Aorta (tissue), 5 donors: ENCODE measurements at regions not wholly inside any gene's neighbourhood (a gene's known extent, or its start where the extent isn't known, plus 50 kb on each side); places are given as distances from the start of the nearest gene placed in this dataset.

Source experiments
- ATAC-seq: fragments of 200-7000 bp; cut with Tn5 transposase; one replicate; pipeline ENCODE4 v1.9.1; 2022; ENCODE audit warnings: moderate library complexity; ENCODE audit not compliant: low FRiP score
- DNase-seq, 2 donors: peaks; one replicate each; pipeline ENCODE4 v3.0.0-alpha.2; 2020
- H3K27ac ChIP-seq, 2 donors: one replicate each; pipeline ENCODE4 v1.5.1; 2013; ENCODE audit warnings: low read length in 2 of 2, mild to moderate bottlenecking in 2 of 2, moderate library complexity in 2 of 2, control low read depth in 1 of 2, inconsistent platforms in 1 of 2, low read depth in 1 of 2
- H3K27me3 ChIP-seq, 2 donors: one replicate each; pipeline ENCODE4 v1.6.1; 2013; ENCODE audit warnings: control low read depth in 1 of 2, low read length in 1 of 2, mild to moderate bottlenecking in 1 of 2, moderate library complexity in 1 of 2; ENCODE audit not compliant: insufficient read depth in 2 of 2, control insufficient read depth in 1 of 2
- H3K36me3 ChIP-seq, 2 donors: one replicate each; pipeline ENCODE4 v1.6.1; 2013; ENCODE audit warnings: control low read depth in 1 of 2, low read length in 1 of 2, mild to moderate bottlenecking in 1 of 2; ENCODE audit not compliant: insufficient read depth in 2 of 2, control insufficient read depth in 1 of 2
- H3K4me1 ChIP-seq, 2 donors: one replicate each; pipeline ENCODE4 v1.6.1; 2013; ENCODE audit warnings: low read length in 2 of 2, control low read depth in 1 of 2, mild to moderate bottlenecking in 1 of 2, moderate library complexity in 1 of 2; ENCODE audit not compliant: insufficient read depth in 2 of 2, control insufficient read depth in 1 of 2
- H3K4me3 ChIP-seq, 2 donors: one replicate each; pipeline ENCODE4 v1.5.1; 2013; ENCODE audit warnings: low read length in 2 of 2, control low read depth in 1 of 2, mild to moderate bottlenecking in 1 of 2
- H3K9me3 ChIP-seq: one replicate; pipeline ENCODE4 v1.6.1; 2013; ENCODE audit warnings: mild to moderate bottlenecking, low read length; ENCODE audit not compliant: control insufficient read depth
- WGBS, 2 donors: extraction: QIAGEN DNeasy Blood & Tissue Kit; methylation state at CpG; one replicate each; pipeline ENCODE4 v1.1.7; 2013; 5-methylcytosine and 5-hydroxymethylcytosine counted together
- intact Hi-C, 2 donors: fragments of 100-400 bp; cut with DNase I; formaldehyde crosslinking; loops; one replicate each; pipeline versions ENCODE4 v1.14.2 to v1.15.0; 2022
- donor health status: healthy with polysubstance abuse.
- donor health status: Bipolar disorder and iron deficiency.
- donor health status: DM: no; HTN: no; CAD: no.
- donor health status: DM: no; HTN: no; CAD: no.
- donor health status: DM: yes; HTN: yes; CAD: no.

- WGBS, 2 donors, result 62 to 65% methylated on average over 3 of the region's 3 CpGs
- Histone ChIP-seq H3K27ac (peak overlapping the region; percentile 3 to 52), H3K36me3 (no peaks in the 10 kb centered on the region), H3K27me3 (no peaks in the 10 kb centered on the region), H3K4me1 (peaks cover 0 to 3% of the 10 kb centered on the region in 2 donors), H3K9me3 (no peaks in the 10 kb centered on the region), H3K4me3 (no peak overlapping the region)
- DNase-seq (no peak), ATAC-seq (peak; percentile 63)
- intact Hi-C loops, result no loop called here
Measured at GRCh38 chr13:32902029-32902780, 114.0 kb upstream of the KL start.

GRCh38 chr13:32902874-32903273 lies 113.3 kb upstream of the KL start:
- Histone ChIP-seq H3K27ac (peak overlapping the region; percentile 3 to 52), H3K9me3 (no peaks in the 10 kb centered on the region), H3K36me3 (no peaks in the 10 kb centered on the region), H3K27me3 (no peaks in the 10 kb centered on the region), H3K4me1 (peaks cover 0 to 3% of the 10 kb centered on the region in 2 donors), H3K4me3 (no peak overlapping the region)
- peak; percentile 91 for ATAC-seq
- intact Hi-C loops, result no loop called here
- DNase-seq, result peak; percentile 89 to 93
- 4% methylated on average over 8 of the region's 8 CpGs for WGBS, 2 donors

GRCh38 chr13:32903720-32904119 lies 112.5 kb upstream of the KL start:
- Histone ChIP-seq H3K9me3 (no peaks in the 10 kb centered on the region), H3K4me3 (no peak overlapping the region), H3K27me3 (no peaks in the 10 kb centered on the region), H3K36me3 (no peaks in the 10 kb centered on the region), H3K4me1 (peaks cover 0 to 3% of the 10 kb centered on the region in 2 donors), H3K27ac (no peak overlapping the region)
- DNase-seq, result no peak
- ATAC-seq, result no peak
- 85 to 87% methylated on average over 5 of the region's 5 CpGs for WGBS, 2 donors
- intact Hi-C loops, result no loop called here

- ATAC-seq (no peak), DNase-seq (no peak)
- Histone ChIP-seq H3K27me3 (no peaks in the 10 kb centered on the region), H3K4me3 (no peak overlapping the region), H3K27ac (peak overlapping the region in 1 of 2 donors; percentile 17), H3K36me3 (no peaks in the 10 kb centered on the region), H3K4me1 (peaks cover 0 to 3% of the 10 kb centered on the region in 2 donors), H3K9me3 (no peaks in the 10 kb centered on the region)
- intact Hi-C loops, result no loop called here
- 30 to 43% methylated on average over 2 of the region's 2 CpGs for WGBS, 2 donors
Measured at GRCh38 chr13:32904266-32904665, 112.0 kb upstream of the KL start.

- Histone ChIP-seq H3K36me3 (no peaks in the 10 kb centered on the region), H3K27ac (no peak overlapping the region), H3K27me3 (no peaks in the 10 kb centered on the region), H3K9me3 (no peaks in the 10 kb centered on the region), H3K4me3 (no peak overlapping the region), H3K4me1 (peaks cover 0 to 3% of the 10 kb centered on the region in 2 donors)
- 70 to 72% methylated on average over 6 of the region's 6 CpGs for WGBS, 2 donors
- intact Hi-C loops, result no loop called here
- ATAC-seq (no peak), DNase-seq (no peak)
Measured at GRCh38 chr13:32905063-32905863, 111.0 kb upstream of the KL start.

GRCh38 chr13:32905864-32906180 lies 110.4 kb upstream of the KL start:
- DNase-seq, result peak in 1 of 2 donors; percentile 47
- Histone ChIP-seq H3K9me3 (no peaks in the 10 kb centered on the region), H3K4me1 (peaks cover 0 to 3% of the 10 kb centered on the region in 2 donors), H3K27me3 (no peaks in the 10 kb centered on the region), H3K36me3 (no peaks in the 10 kb centered on the region), H3K4me3 (no peak overlapping the region), H3K27ac (no peak overlapping the region)
- intact Hi-C loops, result no loop called here
- 1 to 4% methylated on average over 4 of the region's 4 CpGs for WGBS, 2 donors
- no peak for ATAC-seq

GRCh38 chr13:32907211-32907610 lies 109.0 kb upstream of the KL start:
- H3K27ac ChIP-seq, result no peak overlapping the region
- H3K4me1 ChIP-seq, result peaks cover 1 to 3% of the 10 kb centered on the region in 2 donors
- no peak overlapping the region for H3K4me3 ChIP-seq
- no peaks in the 10 kb centered on the region for H3K27me3 ChIP-seq
- DNase-seq (no peak), ATAC-seq (no peak)
- H3K9me3 ChIP-seq, result no peaks in the 10 kb centered on the region
- 37 to 49% methylated on average over 1 of the region's 1 CpG for WGBS, 2 donors
- no peaks in the 10 kb centered on the region for H3K36me3 ChIP-seq
- intact Hi-C loops, result no loop called here

- Histone ChIP-seq H3K36me3 (no peaks in the 10 kb centered on the region), H3K9me3 (no peaks in the 10 kb centered on the region), H3K4me1 (peaks cover 0 to 1% of the 10 kb centered on the region in 2 donors), H3K27ac (no peak overlapping the region), H3K27me3 (no peaks in the 10 kb centered on the region), H3K4me3 (no peak overlapping the region)
- no peak for DNase-seq
- no peak for ATAC-seq
- intact Hi-C loops, result no loop called here
- 91 to 93% methylated on average over 3 of the region's 3 CpGs for WGBS, 2 donors
Measured at GRCh38 chr13:32910530-32910929, 105.7 kb upstream of the KL start.

GRCh38 chr13:32911506-32911905 lies 104.7 kb upstream of the KL start:
- H3K4me1 ChIP-seq, result peaks cover 0 to 1% of the 10 kb centered on the region in 2 donors
- H3K27me3 ChIP-seq, result no peaks in the 10 kb centered on the region
- no peak overlapping the region for H3K27ac ChIP-seq
- no peak for DNase-seq
- no peak overlapping the region for H3K4me3 ChIP-seq
- WGBS, 2 donors, result 96 to 100% methylated on average over 2 of the region's 2 CpGs
- H3K36me3 ChIP-seq, result no peaks in the 10 kb centered on the region
- no peak for ATAC-seq
- no peaks in the 10 kb centered on the region for H3K9me3 ChIP-seq
- intact Hi-C loops, result no loop called here
